ENCODE measurements at regions not wholly inside any gene's neighbourhood (a gene's known extent, or its start where the extent isn't known, plus 50 kb on each side); places are given as distances from the start of the nearest gene placed in this dataset.

DNA sequence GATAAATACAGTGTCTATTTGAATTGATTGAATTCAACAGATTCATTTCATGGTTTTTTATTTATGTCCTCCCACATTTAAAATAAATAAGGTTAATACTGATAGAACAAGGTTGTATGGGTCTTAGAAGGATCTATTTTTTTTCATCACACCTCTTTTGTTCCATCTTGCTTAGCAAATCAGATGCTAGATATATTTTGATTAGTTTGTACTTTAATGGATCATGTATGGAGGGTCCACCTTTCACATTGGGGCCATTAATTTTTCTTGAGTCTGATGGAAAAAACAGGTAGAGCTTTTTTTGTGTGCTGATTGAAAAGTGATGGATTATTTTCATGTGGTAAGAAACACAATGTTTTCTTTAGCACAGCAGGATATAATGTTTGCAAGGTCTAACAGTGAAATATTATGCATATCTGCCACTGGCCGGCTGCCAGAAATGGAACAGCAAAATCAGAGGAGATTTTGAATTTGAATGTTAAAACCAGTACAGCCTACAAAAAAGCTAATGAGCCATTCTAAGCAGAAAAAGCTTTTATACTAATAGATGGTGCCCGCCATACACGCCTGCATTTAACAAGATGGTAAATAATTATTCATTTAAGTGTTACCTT lies 188.1 kb upstream of the ETAA1 start:
- no peaks in the 10 kb centered on the region for H3K9me3 Mint-ChIP-seq
- H3K27ac Mint-ChIP-seq: no peak overlapping the region
- peaks cover 0 to 8% (median 8%) of the 10 kb centered on the region in 3 donors for H3K27me3 Mint-ChIP-seq
- H3K4me3 Mint-ChIP-seq: no peak overlapping the region
- no peaks in the 10 kb centered on the region for H3K36me3 Mint-ChIP-seq
- DNase-seq: no peak
- no peak for ATAC-seq (ENCODE audit: low read depth in 2 of 2)
- no peaks in the 10 kb centered on the region for H3K4me1 Mint-ChIP-seq

DNA sequence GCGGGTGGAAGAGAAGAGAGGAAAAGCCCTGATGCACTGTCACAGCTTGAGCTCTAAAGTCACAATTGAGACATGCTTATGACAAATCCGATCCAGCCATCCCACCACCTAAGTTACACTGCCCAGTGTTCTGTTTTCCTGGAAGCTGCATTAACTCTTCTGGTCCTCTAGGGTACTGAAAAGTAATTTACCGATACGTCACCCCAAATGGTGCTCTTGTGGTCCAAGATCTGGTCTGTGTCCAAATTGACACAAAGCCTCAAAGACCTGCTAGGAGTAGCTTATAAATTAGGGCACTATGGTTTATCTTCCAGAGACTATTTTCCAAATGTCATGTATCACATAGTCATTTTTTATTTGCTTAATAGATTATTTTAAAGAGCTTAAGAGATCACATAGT lies 186.7 kb upstream of the ETAA1 start:
- DNase-seq: no peak
- Mint-ChIP-seq H3K4me1 (no peaks in the 10 kb centered on the region), H3K27me3 (peaks cover 0 to 21% (median 8%) of the 10 kb centered on the region in 3 donors), H3K9me3 (peaks cover 0 to 6% (median 0%) of the 10 kb centered on the region in 7 donors), H3K36me3 (no peaks in the 10 kb centered on the region), H3K4me3 (no peak overlapping the region), H3K27ac (no peak overlapping the region)
- no peak for ATAC-seq (ENCODE audit: low read depth in 2 of 2)

DNA sequence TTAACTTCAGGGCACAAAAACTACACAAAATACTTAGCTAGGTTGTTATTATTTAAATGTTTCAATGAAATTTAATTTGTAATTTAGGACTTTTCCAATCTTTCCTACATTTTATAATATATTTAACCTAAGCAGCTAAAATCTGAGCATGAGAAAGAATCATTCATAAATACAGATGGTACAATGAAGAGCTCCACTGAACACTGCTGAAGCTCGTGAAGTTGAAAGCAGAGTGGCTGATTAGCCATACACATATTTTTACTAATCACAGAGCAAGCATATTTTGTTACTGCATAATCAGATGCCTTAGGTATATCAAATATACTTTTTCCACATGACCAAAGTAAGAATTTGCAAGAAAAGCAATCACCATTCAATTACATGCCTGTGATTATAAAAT lies 184.9 kb upstream of the ETAA1 start:
- H3K36me3 Mint-ChIP-seq: no peaks in the 10 kb centered on the region
- peaks cover 0 to 9% (median 2%) of the 10 kb centered on the region in 7 donors for H3K9me3 Mint-ChIP-seq
- H3K27me3 Mint-ChIP-seq: peaks cover 0 to 21% (median 8%) of the 10 kb centered on the region in 3 donors
- no peak overlapping the region for H3K27ac Mint-ChIP-seq
- H3K4me1 Mint-ChIP-seq: no peaks in the 10 kb centered on the region
- no peak for ATAC-seq (ENCODE audit: low read depth in 2 of 2)
- DNase-seq: no peak
- H3K4me3 Mint-ChIP-seq: no peak overlapping the region

DNA sequence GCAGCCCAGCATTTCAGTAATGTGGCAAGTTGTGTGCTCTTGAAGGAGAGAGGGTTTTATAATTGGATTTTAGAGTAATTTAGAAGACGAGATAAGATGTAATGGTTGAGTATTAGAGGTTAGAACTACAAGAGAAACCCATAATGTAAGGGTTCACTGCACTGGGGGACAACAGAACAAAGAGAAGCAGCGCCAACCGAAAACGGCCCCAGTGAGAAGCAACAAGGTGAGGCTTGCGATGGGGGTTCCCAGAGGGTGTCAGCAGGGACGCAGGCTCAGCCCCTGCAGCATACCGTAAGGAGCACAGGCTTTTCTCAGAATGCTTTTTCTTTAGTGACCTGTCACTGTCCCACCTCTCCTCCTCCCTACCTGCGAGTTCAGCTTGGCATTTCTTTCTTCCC lies 183.9 kb upstream of the ETAA1 start:
- H3K4me3 Mint-ChIP-seq: no peak overlapping the region
- H3K27ac Mint-ChIP-seq: no peak overlapping the region
- no peaks in the 10 kb centered on the region for H3K4me1 Mint-ChIP-seq
- DNase-seq: no peak
- H3K9me3 Mint-ChIP-seq: peaks cover 2 to 11% (median 6%) of the 10 kb centered on the region in 7 donors
- peaks cover 0 to 21% (median 5%) of the 10 kb centered on the region in 3 donors for H3K27me3 Mint-ChIP-seq
- H3K36me3 Mint-ChIP-seq: no peaks in the 10 kb centered on the region
- ATAC-seq (ENCODE audit: low read depth in 2 of 2): no peak

DNA sequence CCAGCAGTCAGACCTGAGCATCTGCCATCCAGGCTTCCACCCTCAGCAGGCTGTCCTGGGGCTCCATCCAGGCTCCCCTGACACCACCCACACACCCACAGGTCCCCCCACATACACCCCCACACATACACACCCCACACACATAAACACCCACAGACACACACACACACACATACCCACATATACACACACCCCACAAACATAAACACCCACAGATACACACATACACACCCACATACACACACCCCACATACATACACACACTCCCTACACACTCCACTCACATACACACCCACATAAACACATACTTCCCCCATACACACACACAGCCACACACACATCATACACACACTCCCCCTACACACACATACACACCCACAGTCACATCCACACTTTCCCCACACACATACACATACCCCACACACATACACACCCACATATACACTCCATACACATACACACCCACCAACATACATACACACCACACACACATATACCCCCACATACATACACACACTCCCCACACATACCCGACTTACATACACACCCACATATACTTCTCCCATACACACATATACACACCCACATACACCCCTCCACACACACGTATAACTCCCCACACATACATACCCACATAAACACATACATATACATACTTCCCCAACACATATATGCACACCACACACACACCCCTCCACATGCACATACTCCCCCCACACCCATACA lies 183.3 kb upstream of the ETAA1 start:
- Mint-ChIP-seq H3K27me3 (peaks cover 0 to 21% (median 5%) of the 10 kb centered on the region in 3 donors), H3K36me3 (no peaks in the 10 kb centered on the region), H3K4me3 (no peak overlapping the region), H3K9me3 (peaks cover 2 to 11% (median 6%) of the 10 kb centered on the region in 7 donors), H3K4me1 (no peaks in the 10 kb centered on the region), H3K27ac (no peak overlapping the region)
- DNase-seq (no peak), ATAC-seq (ENCODE audit: low read depth in 2 of 2) (no peak)

DNA sequence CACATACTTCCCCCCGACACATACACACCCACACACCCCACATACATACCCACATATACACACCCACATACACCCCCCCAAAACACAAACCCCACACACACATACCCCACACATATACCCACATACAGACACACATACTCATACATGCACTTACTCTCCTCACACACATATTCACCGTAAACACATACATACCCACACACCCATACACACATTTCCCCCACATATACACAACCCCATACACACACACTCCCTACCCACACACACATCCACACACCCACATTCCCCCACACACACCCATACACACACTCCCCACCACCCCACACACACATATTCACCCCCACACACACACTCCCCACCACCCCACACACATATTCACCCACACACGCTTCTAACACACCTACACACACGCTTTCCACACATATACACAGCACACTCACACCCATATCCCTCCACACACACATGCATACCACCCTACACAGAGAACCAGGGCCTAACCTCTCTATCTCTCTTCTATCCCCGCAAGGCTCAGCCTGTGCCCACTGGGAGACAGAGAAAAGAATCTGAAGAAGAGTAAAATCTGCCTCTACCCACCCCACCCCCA lies 182.4 kb upstream of the ETAA1 start:
- no peaks in the 10 kb centered on the region for H3K36me3 Mint-ChIP-seq
- DNase-seq: no peak
- H3K27me3 Mint-ChIP-seq: peaks cover 0 to 21% (median 5%) of the 10 kb centered on the region in 3 donors
- H3K27ac Mint-ChIP-seq: no peak overlapping the region
- ATAC-seq (ENCODE audit: low read depth in 2 of 2): no peak
- H3K4me3 Mint-ChIP-seq: no peak overlapping the region
- no peaks in the 10 kb centered on the region for H3K4me1 Mint-ChIP-seq
- H3K9me3 Mint-ChIP-seq: peaks cover 2 to 11% (median 6%) of the 10 kb centered on the region in 7 donors

DNA sequence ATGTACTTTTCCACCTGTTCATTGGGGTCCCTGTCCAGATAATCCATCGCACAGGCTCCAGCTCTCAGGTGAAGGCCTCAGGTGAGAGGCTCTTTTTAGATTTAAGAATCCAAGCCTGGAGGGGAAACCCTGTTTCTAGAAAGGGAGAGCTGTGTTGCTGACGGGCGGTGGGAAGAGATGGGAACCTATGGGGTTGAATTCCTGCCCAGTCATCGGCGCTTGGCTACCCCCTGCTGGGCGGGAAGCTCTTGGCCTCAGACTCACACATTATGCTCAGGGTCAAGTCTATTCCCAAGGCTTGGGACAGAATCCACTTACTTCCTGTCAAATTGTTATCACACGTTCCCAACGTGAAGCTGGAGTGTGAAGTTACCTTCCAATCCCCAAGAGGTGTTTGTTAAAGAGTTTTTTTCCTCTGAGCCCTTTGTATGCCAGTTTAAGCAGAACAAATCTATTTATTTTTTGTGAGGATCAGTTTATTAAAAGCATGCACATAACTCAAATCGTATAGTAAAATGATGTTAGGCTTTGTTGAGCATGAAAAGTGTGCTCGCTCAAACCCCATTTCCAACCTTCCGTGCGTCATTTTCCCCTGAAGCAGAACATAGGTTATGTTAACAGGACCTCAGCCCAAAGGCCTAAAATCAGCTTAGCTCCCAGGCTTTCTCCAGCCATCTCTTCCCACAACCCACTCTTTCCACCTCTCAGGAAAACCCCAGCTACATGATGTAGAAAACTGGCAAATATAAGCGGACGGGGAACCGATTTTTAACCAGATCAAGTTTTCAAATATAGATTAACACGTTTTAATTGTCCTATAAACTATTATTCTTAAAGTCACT lies 181.7 kb upstream of the ETAA1 start:
- no peaks in the 10 kb centered on the region for H3K36me3 Mint-ChIP-seq
- no peak overlapping the region for H3K4me3 Mint-ChIP-seq
- DNase-seq (no peak), ATAC-seq (ENCODE audit: low read depth in 2 of 2) (no peak)
- H3K27ac Mint-ChIP-seq: no peak overlapping the region
- H3K27me3 Mint-ChIP-seq: peaks cover 0 to 21% (median 5%) of the 10 kb centered on the region in 3 donors
- no peaks in the 10 kb centered on the region for H3K4me1 Mint-ChIP-seq
- H3K9me3 Mint-ChIP-seq: peaks cover 2 to 11% (median 6%) of the 10 kb centered on the region in 7 donors

DNA sequence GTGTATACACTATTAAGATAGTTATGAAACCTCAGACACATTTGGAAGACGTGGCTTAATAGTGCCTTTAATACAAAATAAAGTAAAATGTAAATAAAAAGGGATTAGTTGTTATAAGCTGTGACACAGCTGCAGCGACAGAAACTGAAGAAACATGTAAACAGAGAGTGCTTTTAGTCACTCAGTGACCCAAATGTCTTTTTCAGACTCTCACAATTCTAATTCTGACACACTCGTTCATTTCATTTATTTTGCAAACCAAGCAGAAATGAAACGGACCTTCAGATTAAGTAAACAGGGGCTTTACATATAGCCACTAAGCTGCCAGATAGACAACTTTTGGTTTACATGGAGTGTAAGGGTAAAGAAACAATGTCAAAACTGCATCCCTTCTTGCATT lies 181.0 kb upstream of the ETAA1 start:
- H3K27me3 Mint-ChIP-seq: peaks cover 0 to 21% (median 5%) of the 10 kb centered on the region in 3 donors
- peaks cover 2 to 11% (median 6%) of the 10 kb centered on the region in 7 donors for H3K9me3 Mint-ChIP-seq
- no peaks in the 10 kb centered on the region for H3K4me1 Mint-ChIP-seq
- H3K27ac Mint-ChIP-seq: no peak overlapping the region
- no peak for ATAC-seq (ENCODE audit: low read depth in 2 of 2)
- H3K4me3 Mint-ChIP-seq: no peak overlapping the region
- H3K36me3 Mint-ChIP-seq: no peaks in the 10 kb centered on the region
- no peak for DNase-seq

DNA sequence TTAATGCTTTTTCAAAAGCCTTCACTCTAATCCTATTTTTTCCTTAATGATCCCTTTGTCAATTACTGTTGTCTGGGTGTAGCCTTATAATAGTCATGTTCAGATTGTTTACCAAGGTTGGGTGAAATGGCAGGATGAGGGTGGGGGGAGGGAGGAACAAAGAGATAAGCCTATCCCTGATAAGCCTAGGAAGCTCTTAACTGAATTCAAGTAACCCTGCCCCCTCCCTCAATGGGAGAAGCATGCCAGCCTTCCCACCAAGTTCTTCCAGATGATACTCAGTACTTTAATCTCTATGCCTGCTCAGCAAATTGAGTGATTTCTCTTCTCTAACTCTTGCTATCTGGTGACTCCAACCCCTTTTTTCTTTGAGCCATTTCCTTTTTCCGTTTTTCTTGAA lies 180.3 kb upstream of the ETAA1 start:
- ATAC-seq (ENCODE audit: low read depth in 2 of 2): no peak
- no peak for DNase-seq
- Mint-ChIP-seq H3K4me3 (no peak overlapping the region), H3K36me3 (no peaks in the 10 kb centered on the region), H3K27me3 (peaks cover 0 to 21% (median 5%) of the 10 kb centered on the region in 3 donors), H3K27ac (no peak overlapping the region), H3K9me3 (peaks cover 2 to 11% (median 6%) of the 10 kb centered on the region in 7 donors), H3K4me1 (no peaks in the 10 kb centered on the region)

DNA sequence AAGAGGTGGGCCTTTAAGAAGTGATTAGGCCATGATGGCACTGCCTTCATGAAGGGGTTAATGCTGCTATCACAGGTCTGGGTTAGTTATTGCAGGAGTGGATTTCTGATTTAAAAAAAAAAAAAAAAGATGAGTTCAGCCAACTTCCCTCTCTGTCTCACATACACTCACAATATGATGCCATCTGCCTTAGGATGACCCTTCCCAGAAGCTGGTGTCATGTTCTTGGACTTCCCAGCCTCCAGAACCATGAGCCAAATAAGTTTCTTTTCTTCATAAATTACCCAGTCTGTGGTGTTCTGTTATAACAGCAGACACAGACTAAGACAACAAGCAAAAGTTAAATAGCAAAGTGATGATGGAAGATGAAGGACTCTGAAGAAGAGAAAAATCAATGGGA lies 179.7 kb upstream of the ETAA1 start:
- no peak for ATAC-seq (ENCODE audit: low read depth in 2 of 2)
- no peaks in the 10 kb centered on the region for H3K4me1 Mint-ChIP-seq
- H3K36me3 Mint-ChIP-seq: no peaks in the 10 kb centered on the region
- H3K27ac Mint-ChIP-seq: no peak overlapping the region
- DNase-seq: no peak
- H3K4me3 Mint-ChIP-seq: no peak overlapping the region
- peaks cover 0 to 21% (median 5%) of the 10 kb centered on the region in 3 donors for H3K27me3 Mint-ChIP-seq
- H3K9me3 Mint-ChIP-seq: peaks cover 2 to 11% (median 6%) of the 10 kb centered on the region in 7 donors

DNA sequence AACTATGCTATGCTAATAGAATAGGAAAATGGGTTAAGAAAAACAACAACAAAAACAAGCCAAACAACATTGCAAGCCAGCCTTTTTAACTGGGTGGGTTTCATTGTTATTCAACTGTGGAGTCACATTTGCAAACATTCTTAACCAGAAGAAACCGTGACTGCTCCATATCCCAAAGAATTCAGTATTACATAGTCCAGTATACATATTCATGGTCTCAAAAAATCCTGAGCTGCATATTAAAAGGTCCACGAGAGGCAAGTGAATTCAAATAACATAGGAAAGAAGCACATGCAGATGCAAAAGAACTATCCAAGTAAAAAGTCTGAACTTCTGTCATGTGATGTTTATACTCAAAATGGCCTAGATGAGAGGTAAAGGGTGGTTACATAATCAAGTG lies 179.1 kb upstream of the ETAA1 start:
- DNase-seq: no peak
- peak overlapping the region in 1 of 6 donors; percentile 11 for H3K27ac Mint-ChIP-seq
- H3K4me1 Mint-ChIP-seq: no peaks in the 10 kb centered on the region
- H3K27me3 Mint-ChIP-seq: peaks cover 0 to 21% (median 3%) of the 10 kb centered on the region in 3 donors
- no peak overlapping the region for H3K4me3 Mint-ChIP-seq
- no peaks in the 10 kb centered on the region for H3K36me3 Mint-ChIP-seq
- ATAC-seq (ENCODE audit: low read depth in 2 of 2): no peak
- peaks cover 2 to 11% (median 6%) of the 10 kb centered on the region in 7 donors for H3K9me3 Mint-ChIP-seq

DNA sequence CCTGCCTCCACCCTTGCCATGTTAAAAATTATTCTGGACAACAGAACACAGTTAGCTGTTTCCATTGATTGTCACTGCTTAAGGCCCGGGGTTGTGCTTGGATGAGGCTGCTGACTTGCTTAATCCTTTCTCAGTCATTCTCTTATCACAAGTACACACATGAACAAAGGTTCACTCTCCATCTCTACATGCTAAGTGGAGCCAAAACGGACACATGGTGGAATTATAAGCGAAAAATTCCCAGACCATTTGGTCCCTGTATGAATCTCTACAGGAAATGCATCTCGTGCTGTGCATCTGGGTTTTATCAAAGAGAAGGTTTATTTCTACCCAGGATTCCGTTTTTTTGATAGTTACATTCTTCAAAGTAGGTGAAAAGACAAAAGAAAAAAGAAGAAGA lies 177.5 kb upstream of the ETAA1 start:
- H3K4me1 Mint-ChIP-seq: no peaks in the 10 kb centered on the region
- DNase-seq (no peak), ATAC-seq (ENCODE audit: low read depth in 2 of 2) (no peak)
- no peak overlapping the region for H3K4me3 Mint-ChIP-seq
- H3K9me3 Mint-ChIP-seq: peaks cover 2 to 11% (median 5%) of the 10 kb centered on the region in 7 donors
- peaks cover 0 to 6% (median 0%) of the 10 kb centered on the region in 3 donors for H3K27me3 Mint-ChIP-seq
- no peak overlapping the region for H3K27ac Mint-ChIP-seq
- H3K36me3 Mint-ChIP-seq: no peaks in the 10 kb centered on the region

DNA sequence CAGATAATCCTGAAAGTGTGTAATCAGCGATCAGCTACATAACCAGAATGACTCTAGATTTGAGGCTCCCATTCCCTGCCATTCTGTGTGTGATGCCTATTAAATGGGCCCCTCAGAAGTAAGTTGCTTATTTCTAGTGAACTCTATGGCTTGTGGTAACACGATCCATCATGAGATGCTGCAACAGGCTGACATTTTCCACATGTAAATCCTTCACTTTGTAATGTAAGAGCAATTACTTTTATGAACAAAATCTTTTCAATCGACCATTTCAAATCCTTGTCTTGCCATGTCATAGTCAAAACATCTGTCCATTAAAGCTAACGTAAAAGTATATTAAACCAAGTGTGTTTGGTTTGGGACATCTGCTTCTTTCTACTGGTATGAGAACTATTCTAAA lies 175.9 kb upstream of the ETAA1 start:
- Mint-ChIP-seq H3K36me3 (no peaks in the 10 kb centered on the region), H3K27me3 (no peaks in the 10 kb centered on the region), H3K27ac (no peak overlapping the region), H3K4me3 (no peak overlapping the region), H3K4me1 (no peaks in the 10 kb centered on the region), H3K9me3 (peaks cover 0 to 11% (median 5%) of the 10 kb centered on the region in 7 donors)
- ATAC-seq (ENCODE audit: low read depth in 2 of 2) (no peak), DNase-seq (no peak)

Data from naive B cell (primary cell).